ENCODE measurements at regions not wholly inside any gene's neighbourhood (a gene's known extent, or its start where the extent isn't known, plus 50 kb on each side); places are given as distances from the start of the nearest gene placed in this dataset.
"Not testable (repeated sequence)": the region's sequence is repeated elsewhere in the genome, so short reads cannot be mapped to it uniquely, and the experiment has no call there.

DNA sequence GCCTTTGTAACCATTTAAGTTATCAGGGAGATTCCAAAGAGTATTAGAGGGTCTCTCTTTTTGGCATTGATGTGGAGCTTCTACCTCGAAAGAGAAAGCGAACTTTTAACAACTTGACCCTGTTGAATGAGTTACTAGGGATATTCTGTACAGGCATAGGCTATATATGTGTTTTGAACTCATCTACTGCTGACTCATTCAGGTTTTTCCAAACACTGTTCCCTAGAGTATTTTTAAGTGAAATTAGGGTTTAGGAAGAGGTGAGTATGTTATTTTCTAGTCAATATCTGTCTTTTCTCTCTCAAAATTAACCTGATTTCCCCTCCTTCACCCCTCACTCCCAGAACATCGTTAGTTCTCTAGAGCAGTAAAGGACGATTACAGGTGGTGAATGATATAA is 228.1 kb upstream of the C2CD4B start:
- intact Hi-C loops (cut with DNase I) = loop anchor here in 1 of 2 donors (5.0 to 10.0 kb wide), 5 partner anchors 64 to 349 kb away; no protein-coding TSS in a partner anchor
- DNase-seq = no peak
- no peak for ATAC-seq

DNA sequence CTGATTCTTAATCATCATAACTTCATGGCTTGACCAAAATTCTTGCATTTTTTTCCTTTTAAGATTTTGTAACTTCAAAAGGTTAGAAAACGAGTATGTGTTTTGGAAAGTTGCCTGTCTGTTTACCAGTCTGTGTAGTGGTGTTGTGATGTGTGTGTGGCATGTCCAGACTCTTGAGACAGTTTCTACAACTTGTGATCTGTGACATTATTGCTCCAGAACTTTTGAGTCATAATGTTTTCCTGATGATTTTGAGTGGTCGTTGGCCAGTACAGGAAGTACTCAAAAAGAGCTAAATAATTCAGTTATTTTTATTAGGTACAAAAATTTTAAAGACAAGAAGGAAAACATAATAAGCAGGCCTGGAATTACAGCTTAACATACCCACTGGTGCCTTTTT is 229.0 kb upstream of the C2CD4B start:
- intact Hi-C loops (cut with DNase I) = loop anchor here in 1 of 2 donors (5.0 to 10.0 kb wide), 5 partner anchors 63 to 348 kb away; no protein-coding TSS in a partner anchor
- DNase-seq = no peak
- no peak for ATAC-seq

DNA sequence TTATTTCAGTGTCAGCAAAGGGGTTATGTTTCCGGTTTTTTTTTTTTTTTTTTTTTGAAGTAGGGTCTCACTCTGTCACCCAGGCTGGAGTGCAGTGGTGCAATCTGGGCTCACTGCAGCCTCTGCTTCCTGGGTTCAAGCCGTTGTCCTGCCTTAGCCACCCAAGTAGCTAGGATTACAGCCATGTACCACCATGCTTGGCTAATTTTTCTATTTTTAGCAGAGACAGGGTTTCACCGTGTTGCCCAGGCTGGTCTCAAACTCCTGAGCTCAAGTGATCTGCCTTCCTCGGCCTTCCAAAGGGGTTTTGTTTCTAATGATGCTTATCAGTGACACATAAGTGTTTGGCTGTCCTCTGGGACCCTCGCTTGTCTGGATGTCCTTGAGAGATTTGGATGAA is 235.7 kb upstream of the C2CD4B start:
- ATAC-seq = no peak
- intact Hi-C loops (cut with DNase I) = no loop called here
- no peak for DNase-seq

DNA sequence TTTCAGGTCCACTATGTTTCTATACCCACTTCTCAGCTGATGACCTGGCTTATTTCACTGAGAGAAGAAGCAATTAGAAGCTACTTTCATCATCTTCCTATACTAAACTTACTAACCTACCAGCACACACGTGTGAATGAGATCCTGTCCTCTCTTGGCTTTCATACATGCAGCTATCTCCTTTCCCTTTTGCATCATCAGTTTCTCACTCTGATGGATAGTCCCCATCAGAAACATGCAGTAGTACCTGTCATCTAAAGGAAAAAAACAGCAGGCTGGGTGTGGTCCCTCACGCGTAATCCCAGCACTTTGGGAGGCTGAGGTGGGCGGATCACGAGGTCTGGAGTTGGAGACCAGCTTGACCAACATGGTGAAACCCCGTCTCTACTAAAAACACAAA is 237.6 kb upstream of the C2CD4B start:
- DNase-seq (no peak), ATAC-seq (no peak)
- intact Hi-C loops (cut with DNase I) = no loop called here

DNA sequence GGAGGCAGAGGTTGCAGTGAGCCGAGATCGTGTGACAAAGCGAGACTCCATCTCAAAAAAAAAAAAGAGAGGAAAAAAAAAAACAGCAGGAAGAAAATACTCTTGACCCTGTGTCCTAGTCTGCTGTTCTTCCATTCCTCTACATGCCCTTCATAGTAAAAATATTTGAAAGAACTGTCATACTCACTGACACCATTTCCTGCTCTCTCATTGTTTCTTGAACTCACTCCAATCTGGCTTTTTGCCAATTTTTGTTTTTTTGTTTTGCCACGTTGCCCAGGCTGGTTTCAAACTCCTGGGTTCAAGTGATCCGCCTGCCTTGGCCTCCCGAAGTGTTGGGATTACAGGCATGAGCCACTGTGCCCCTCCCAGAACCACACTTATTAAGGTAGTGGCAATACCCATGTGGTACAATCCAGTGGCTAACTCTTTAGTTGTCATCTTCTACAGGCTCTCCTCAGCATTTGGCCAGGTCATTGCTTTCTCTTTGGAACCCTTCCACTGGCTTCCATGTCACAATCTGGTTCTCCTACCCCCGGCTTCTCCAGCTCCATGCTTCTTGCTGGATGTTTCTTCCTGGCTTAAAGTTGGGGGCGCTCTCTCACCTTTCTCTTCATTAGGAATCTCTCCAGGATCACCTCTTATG is 238.2 kb upstream of the C2CD4B start:
- ATAC-seq (peak; percentile 72 to 81), DNase-seq (no peak)
- intact Hi-C loops (cut with DNase I) = no loop called here

DNA sequence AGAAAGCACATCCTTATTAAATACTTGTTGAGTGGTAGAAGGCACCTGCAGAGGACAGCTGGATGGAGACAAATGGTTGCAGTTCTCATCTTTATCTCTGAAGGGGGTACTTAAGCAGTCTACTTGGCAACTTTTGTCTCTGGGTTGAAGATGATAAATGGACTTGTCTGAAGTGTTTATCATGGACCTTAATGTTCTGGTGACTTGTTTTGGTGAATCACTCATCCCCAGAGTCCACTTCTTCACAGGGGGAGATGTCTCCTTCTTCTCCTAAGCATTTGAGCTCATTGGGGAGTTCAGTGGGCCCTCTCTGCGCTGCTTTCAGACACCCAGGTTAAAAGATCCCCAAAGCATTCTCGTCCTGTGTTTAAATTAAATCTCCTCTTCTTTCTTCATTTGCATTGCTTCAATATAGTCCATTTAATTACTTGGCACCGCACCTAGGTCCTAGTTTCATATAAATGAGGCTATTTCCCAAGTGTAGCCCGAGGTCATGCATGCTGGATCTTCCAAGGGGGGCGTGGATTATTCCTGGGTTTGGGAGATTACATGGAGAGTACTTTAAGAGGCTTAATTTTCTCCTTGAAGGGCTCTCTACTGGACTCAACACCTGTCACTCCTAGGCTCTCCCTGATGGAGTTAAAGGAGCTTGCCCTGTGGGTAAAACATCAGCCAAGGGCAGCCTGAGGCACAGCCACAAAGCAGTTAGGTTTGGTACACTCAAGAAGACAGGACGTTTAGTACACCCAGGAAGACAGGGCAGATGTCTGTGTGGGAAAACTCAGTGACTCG is 239.3 kb upstream of the C2CD4B start:
- intact Hi-C loops (cut with DNase I) = no loop called here
- ATAC-seq (no peak), DNase-seq (no peak)

DNA sequence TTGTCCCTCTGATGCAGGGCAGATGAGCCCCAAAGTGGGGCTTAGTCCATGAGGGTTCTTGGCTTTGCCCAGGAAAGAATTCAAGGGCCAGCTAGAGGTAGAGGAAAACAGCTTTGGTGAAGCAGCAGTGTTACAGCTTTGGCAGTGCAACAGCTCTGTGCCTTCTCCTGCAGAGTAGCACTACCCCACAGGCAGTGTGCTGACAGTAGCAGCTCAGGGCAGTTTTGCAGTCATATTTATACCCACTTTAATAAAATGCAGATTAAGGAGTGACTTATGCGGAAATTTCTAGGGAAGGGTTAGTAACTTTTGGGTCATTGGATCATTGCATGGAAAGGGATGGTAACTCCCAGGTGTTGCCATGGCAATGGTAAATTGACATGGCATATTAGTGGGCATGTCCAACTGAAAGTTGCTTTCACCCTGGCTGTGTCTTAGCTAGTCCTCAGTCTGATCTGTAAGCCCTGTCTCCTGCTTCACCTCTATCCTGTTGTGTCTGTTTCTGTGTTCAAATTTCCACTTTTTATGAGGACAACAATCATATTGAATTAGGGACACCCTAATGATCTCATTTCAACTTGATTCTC is 241.3 kb upstream of the C2CD4B start:
- intact Hi-C loops (cut with DNase I) = no loop called here
- DNase-seq (no peak), ATAC-seq (no peak)

DNA sequence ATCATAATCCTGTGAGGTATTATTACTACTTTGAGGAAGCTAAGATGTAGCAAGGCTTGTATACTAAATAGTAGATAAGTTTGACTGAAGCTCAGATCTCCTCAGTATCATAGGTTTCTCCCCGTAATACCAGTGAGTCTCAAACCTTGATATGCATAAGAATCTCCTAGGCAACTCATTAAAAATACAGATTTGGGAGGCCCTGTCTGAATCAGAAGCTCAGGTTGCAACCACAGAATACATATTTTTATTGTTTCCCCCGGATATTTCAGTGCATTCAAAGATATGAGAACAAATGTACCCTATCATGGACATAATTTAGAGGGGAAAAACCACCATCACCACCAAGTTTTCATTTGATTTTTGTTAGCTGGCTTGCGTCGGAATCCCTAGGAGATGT is 242.1 kb upstream of the C2CD4B start:
- DNase-seq (no peak), ATAC-seq (no peak)
- intact Hi-C loops (cut with DNase I) = no loop called here

DNA sequence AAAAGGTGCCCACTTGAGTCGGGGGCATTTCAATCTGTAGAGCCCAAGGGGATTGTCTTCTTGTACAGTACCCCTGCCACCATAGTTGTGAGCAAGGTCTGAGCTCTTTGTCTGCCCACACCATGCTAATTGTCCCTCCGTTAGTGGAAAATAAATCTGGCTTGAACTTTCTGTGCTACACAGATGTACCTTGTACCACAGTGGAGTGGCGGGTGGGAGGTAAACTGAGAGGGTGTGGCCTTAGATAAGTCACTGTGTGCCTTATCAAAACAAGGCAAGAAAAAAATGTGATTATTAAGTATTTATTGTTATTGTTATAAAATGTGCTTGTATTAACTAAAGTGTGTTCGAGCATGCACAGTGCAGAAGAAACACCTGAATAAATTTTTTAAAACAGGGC is 242.9 kb upstream of the C2CD4B start:
- ATAC-seq = no peak
- DNase-seq = no peak
- intact Hi-C loops (cut with DNase I) = no loop called here

DNA sequence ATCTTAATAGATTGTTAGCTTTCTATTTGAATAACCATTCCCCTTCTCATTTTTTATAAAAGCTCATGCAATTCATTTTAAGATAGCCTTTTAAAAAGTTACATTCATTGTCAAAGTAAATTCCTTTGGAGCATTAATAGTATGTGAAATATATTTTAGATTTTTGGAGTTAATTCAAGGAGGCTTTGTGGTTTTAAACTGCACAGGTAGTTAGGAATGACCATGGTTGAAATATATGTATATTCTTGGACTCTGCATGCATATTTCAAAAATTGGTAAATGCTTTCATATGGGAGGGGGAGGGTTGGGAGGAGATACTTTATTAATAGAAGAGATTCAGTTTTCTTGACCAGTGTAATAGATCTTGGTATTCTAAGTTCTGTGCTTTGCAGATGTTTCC is 244.4 kb upstream of the C2CD4B start:
- ATAC-seq = no peak
- intact Hi-C loops (cut with DNase I) = no loop called here
- DNase-seq = no peak

DNA sequence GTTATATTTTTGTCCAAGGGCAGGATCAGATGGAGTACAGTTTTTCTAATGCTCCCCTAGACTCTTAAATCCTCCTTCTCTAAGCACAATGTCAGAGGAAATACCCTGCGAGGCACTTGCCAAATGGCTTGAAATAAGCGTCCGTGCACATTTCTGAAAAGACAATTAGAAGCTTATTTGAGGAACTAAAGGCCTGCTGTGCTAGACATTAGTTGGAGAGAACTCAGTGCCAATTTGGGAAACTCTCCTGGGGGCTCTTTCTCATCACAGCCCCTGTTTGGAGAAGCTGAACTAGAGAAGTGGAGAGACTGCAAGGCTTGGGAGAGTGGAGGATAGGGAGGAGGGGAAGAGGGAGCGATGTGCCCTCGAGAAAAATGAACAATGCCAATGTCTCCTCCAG is 247.6 kb upstream of the C2CD4B start:
- no peak for ATAC-seq
- intact Hi-C loops (cut with DNase I) = no loop called here

DNA sequence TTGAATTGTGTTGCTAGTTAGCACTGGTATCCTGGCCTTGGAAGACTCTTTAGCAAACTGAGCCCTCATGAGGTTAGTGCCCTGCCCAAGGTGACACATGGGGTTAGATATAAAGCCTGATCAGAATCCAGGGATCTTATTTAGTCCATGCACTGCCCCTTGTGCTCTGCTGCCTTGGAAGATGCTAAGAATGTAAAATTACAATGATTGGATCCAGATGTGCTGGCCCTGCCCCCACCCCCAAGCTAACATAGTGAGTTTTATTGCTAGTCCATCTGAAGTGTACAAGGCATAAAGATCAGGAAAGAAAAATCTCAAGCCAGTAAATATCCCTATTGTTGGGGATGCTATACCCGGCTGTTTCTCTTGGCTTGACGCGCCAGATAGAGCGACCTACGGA is 248.1 kb upstream of the C2CD4B start:
- intact Hi-C loops (cut with DNase I) = no loop called here
- DNase-seq = no peak
- ATAC-seq = no peak

More for the DNA sequence above, 247.6 kb upstream of the C2CD4B start:
- no peak for DNase-seq

DNA sequence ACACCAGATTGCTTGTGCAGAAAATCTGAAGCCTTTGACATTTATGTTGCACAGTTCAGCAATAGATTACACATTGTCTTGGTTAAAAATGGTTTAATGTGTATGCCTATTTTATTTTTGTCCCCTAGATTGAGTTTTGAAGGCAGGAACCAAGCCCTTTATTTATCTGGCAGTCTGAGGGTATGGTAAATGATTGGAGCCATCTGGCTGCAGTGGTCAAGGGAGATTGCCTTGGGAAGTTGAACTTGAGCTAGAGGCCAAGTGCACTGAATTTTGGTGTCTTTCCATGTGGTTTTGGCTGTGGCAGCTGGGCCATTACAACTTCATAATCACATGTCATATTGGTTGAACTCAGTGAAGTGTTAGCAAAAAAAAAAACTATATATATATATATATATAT is 248.7 kb upstream of the C2CD4B start:
- DNase-seq = no peak
- intact Hi-C loops (cut with DNase I) = no loop called here
- peak; percentile 55 to 58 for ATAC-seq

DNA sequence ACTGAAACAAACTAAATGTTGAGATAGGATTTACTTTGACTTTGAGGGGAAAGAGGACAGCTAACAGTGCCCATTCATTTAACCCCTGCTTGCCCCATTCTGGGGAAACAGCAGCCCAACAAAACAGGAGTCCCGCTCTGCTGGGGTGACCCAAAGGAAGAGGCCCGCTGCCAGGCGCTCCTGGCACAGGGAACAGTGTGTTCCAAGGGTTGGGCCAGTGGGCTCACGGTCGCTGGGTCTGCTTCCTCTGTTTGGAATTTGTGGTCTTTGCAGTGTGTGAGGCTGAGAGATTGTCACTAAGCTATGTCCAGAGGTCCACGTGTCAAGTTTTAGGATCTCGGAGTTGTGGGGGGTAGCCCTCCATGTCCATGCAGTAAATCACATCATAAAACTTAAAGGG is 250.4 kb upstream of the C2CD4B start:
- ATAC-seq = no peak
- intact Hi-C loops (cut with DNase I) = no loop called here
- DNase-seq = no peak

DNA sequence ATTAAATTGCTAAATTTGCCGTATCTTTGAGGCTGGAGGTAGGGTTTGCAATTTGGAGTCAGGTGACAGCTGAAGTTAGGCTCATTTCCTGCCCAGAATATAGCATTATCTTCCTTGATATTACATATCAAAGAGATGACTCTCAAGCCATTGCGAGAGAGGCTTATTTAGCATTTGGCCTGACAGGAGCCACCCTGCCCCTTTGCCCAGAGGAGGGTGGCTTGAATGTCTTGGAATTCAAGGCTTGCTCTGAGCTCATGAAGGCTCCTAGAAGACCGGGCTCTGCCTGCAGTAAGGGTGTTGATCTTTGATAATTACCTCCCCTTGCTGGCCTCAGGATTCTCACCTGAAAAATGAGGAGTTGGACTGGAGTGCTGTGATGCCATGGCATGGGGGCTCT is 251.4 kb upstream of the C2CD4B start:
- intact Hi-C loops (cut with DNase I) = no loop called here
- DNase-seq (no peak), ATAC-seq (no peak)

DNA sequence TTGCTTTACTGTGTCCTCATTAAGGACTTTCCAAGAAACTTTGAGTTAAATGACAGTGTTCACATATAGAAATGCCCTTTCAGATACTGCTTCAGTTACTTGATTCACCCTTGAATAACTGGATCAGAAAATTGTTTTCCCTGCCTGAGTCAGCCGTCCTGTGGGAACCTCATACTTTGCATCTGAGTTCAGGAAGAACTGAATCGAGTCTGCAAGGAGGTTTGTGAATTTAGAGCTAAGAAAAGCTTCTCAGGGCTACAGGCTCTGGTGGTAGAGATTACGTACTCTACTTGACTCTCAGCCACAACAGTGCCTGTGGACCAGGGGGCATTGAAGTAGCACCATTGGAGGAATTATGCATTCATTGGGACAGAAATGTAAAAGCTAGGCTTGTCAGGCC is 252.4 kb upstream of the C2CD4B start:
- ATAC-seq = no peak
- no peak for DNase-seq
- intact Hi-C loops (cut with DNase I) = no loop called here

DNA sequence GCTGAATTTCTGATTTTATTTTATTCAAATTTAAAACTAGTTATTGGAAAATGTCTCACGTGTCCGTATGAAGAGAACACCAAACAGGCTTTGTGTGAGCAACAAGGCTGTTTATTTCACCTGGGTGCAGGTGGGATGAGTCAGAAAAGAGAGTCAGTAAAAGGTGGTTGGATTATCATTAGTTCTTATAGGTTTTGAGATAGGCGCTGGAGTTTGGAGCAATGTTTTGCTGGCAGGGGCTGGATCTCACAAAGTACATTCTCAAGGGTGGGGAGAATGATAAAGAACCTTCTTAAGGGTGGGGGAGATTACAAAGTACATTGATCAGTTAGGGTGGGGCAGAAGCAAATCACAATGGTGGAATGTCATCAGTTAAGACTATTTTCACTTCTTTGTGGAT is 253.4 kb upstream of the C2CD4B start:
- ATAC-seq; intact Hi-C loops (cut with DNase I); DNase-seq: not testable (repeated sequence)

DNA sequence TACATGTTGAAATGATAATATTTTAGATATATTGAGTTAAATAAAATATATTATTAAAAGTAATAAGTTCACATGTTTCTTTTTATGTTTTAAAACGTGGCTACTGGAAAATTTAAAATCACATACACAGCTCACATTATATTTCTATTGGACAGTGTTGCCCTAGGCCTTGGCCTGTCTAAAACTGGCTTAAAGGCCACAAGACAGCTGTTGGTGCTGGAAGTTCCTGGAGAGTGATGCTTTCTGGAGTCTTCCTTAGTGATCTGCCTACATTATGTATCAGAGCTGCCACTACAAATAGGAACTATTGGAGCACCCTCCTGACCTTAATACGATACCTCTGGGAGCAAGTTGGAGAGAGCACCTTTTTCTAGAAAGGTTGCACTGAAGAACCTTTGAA is 254.1 kb upstream of the C2CD4B start:
- intact Hi-C loops (cut with DNase I) = no loop called here
- ATAC-seq (no peak), DNase-seq (no peak)

DNA sequence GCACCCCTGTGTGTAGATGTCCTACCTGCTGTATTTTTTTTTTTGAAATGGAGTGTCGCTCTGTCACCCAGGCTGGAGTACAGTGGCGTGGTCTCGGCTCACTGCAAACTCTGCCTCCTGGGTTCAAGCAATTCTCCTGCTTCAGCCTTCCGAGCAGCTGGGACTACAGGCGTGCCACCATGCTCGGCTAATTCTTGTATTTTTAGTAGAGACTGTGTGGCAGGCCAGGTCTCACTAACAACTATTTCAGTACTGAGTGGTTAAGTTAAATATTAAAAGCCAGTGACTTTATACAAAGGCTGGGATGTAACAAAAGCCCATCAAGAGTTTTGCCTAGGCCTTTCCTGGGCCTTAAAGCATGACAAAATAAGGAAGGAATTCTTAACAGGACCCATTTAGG is 255.3 kb upstream of the C2CD4B start:
- not testable (repeated sequence) for ATAC-seq
- intact Hi-C loops (cut with DNase I) = loop anchor here in 1 of 2 donors (10.0 kb wide), 1 partner anchor 144 kb away; no protein-coding TSS in a partner anchor

DNA sequence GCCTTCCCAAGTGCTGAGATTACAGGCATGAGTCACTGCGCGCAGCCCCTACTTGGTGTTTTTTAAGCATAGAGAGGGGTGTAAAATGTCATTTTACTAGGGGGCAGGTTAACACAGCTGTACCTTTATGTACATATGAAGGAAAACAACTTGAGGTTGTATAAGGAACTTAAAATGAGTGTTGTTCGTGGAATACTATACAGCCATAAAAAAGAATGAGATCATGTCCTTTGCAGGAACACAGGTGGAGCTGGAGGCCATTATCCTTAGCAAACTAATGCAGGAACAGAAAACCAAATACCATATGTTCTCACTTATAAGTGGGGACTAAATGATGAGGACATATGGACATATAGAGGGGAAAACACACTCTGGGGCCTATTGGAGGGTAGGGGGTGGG is 256.2 kb upstream of the C2CD4B start:
- no peak for DNase-seq
- ATAC-seq = no peak

More for the DNA sequence above, 255.3 kb upstream of the C2CD4B start:
- not testable (repeated sequence) for DNase-seq

More for the DNA sequence above, 256.2 kb upstream of the C2CD4B start:
- intact Hi-C loops (cut with DNase I) = loop anchor here in 1 of 2 donors (10.0 kb wide), 1 partner anchor 144 kb away; no protein-coding TSS in a partner anchor
